DND-41 (cell line): ENCODE measurements at regions not wholly inside any gene's neighbourhood (a gene's known extent, or its start where the extent isn't known, plus 50 kb on each side); places are given as distances from the start of the nearest gene placed in this dataset.

Experiments
- ATAC-seq: fragments of 200-7000 bp; cut with Tn5 transposase; 3 replicates; pipeline ENCODE4 v1.9.1; 2021; ENCODE audit warnings: low read depth; ENCODE audit not compliant: insufficient read depth
- DNase-seq: peaks from one replicate; pipeline ENCODE4 v3.0.0-alpha.2; 2020
- H2AFZ ChIP-seq: 2 replicates; pipeline ENCODE4 v1.6.0; 2012; ENCODE audit warnings: low read depth, low read length
- H3K27ac ChIP-seq: 2 replicates; pipeline ENCODE4 v1.5.1; 2012; ENCODE audit warnings: low read length, inconsistent platforms
- H3K27me3 ChIP-seq: fragments of 200-600 bp; sonication (generic); 2 replicates; pipeline ENCODE4 v1.6.0; 2012; ENCODE audit warnings: low read length, mild to moderate bottlenecking, inconsistent platforms; ENCODE audit not compliant: insufficient read depth, poor library complexity
- H3K36me3 ChIP-seq: 2 replicates; pipeline ENCODE4 v1.5.1; 2012; ENCODE audit warnings: low read length, inconsistent platforms; ENCODE audit not compliant: insufficient read depth
- H3K4me1 ChIP-seq: 2 replicates; pipeline ENCODE4 v1.5.1; 2012; ENCODE audit warnings: mild to moderate bottlenecking, low read length; ENCODE audit not compliant: insufficient read depth
- H3K4me2 ChIP-seq: 2 replicates; pipeline ENCODE4 v1.6.0; 2012; ENCODE audit warnings: mild to moderate bottlenecking, moderate library complexity, low read length, inconsistent platforms; ENCODE audit not compliant: insufficient read depth
- H3K4me3 ChIP-seq, 2 experiments: fragments of 200-600 bp in 1 of 2; shearing (Covaris generic) in 1 of 2; 2 replicates each; pipeline ENCODE4 v1.5.1; 2012 to 2016; ENCODE audit warnings: inconsistent platforms in 2 of 2, low read length in 2 of 2, mild to moderate bottlenecking in 2 of 2, low read depth in 1 of 2, moderate library complexity in 1 of 2
- H3K79me2 ChIP-seq: 2 replicates; pipeline ENCODE4 v1.6.0; 2012; ENCODE audit warnings: low read length, inconsistent platforms; ENCODE audit not compliant: insufficient read depth
- H3K9ac ChIP-seq: 2 replicates; pipeline ENCODE4 v1.6.0; 2012; ENCODE audit warnings: low read depth, mild to moderate bottlenecking, inconsistent platforms, low read length, moderate library complexity
- H3K9me3 ChIP-seq: 2 replicates; pipeline ENCODE4 v1.5.1; 2012; ENCODE audit warnings: low read length, moderate library complexity, mild to moderate bottlenecking, inconsistent platforms; ENCODE audit not compliant: insufficient read depth, severe bottlenecking
- H4K20me1 ChIP-seq: 2 replicates; pipeline ENCODE4 v1.6.0; 2012; ENCODE audit warnings: low read length; ENCODE audit not compliant: insufficient read depth
- EZH2 ChIP-seq: IDR thresholded peaks from 3 replicates; pipeline ENCODE4 v1.6.1; 2012; ENCODE audit warnings: borderline replicate concordance, low read depth, mild to moderate bottlenecking, moderate library complexity, low read length, inconsistent platforms; ENCODE audit not compliant: severe bottlenecking
- TF ChIP-seq, protein P1 (sequence below): IDR thresholded peaks from 2 replicates; pipeline ENCODE4 v1.5.1; 2012; ENCODE audit warnings: borderline replicate concordance, low read length, moderate library complexity, mild to moderate bottlenecking; ENCODE audit not compliant: poor library complexity, severe bottlenecking; ENCODE audit errors: extremely low read depth

- H3K36me3 ChIP-seq: no peaks in the 10 kb centered on the region
- H3K79me2 ChIP-seq: no peaks in the 10 kb centered on the region
- H3K9me3 ChIP-seq: no peaks in the 10 kb centered on the region
- H3K9ac ChIP-seq: no peak overlapping the region
- TF ChIP-seq, protein P1, sequence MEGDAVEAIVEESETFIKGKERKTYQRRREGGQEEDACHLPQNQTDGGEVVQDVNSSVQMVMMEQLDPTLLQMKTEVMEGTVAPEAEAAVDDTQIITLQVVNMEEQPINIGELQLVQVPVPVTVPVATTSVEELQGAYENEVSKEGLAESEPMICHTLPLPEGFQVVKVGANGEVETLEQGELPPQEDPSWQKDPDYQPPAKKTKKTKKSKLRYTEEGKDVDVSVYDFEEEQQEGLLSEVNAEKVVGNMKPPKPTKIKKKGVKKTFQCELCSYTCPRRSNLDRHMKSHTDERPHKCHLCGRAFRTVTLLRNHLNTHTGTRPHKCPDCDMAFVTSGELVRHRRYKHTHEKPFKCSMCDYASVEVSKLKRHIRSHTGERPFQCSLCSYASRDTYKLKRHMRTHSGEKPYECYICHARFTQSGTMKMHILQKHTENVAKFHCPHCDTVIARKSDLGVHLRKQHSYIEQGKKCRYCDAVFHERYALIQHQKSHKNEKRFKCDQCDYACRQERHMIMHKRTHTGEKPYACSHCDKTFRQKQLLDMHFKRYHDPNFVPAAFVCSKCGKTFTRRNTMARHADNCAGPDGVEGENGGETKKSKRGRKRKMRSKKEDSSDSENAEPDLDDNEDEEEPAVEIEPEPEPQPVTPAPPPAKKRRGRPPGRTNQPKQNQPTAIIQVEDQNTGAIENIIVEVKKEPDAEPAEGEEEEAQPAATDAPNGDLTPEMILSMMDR: no peak
- TF ChIP-seq EZH2: no peak
- H3K27me3 ChIP-seq: no peaks in the 10 kb centered on the region
- H2AFZ ChIP-seq: no peak overlapping the region
- H3K4me1 ChIP-seq: no peaks in the 10 kb centered on the region
- H3K4me2 ChIP-seq: no peak overlapping the region
- no peak overlapping the region for H3K27ac ChIP-seq
- H4K20me1 ChIP-seq: no peaks in the 10 kb centered on the region
- DNase-seq (no peak), ATAC-seq (no peak)
- H3K4me3 ChIP-seq: no peak overlapping the region
These were observed 639.2 kb downstream of the RFPL4B start for GRCh38 chr6:112986321-112986720.

DNA sequence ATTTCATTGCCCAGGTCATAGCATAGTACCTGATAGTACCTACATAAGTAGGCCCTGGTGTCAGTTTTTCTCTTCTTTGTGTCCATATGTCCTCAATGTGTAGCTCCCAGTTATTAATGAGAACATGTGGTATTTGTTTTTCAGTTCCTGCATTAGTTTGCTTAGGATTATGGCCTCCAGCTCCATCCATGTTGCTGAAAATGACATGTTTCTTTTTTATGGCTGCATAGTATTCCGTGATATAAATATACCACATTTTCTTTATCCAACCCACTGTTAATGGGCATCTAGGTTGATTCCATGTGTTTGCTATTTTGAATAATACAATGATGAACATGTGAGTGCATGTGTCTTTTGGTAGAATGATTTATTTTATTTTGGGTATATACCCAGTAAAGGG is 641.6 kb downstream of the RFPL4B start:
- H3K9me3 ChIP-seq: no peaks in the 10 kb centered on the region
- H3K4me2 ChIP-seq: no peak overlapping the region
- no peak for ATAC-seq
- no peak overlapping the region for H3K4me3 ChIP-seq
- no peak for DNase-seq
- TF ChIP-seq, protein P1: no peak
- no peaks in the 10 kb centered on the region for H3K79me2 ChIP-seq
- no peaks in the 10 kb centered on the region for H3K4me1 ChIP-seq
- H3K36me3 ChIP-seq: no peaks in the 10 kb centered on the region
- H3K27ac ChIP-seq: no peak overlapping the region
- no peaks in the 10 kb centered on the region for H4K20me1 ChIP-seq
- no peak overlapping the region for H2AFZ ChIP-seq
- H3K9ac ChIP-seq: no peak overlapping the region
- H3K27me3 ChIP-seq: no peaks in the 10 kb centered on the region

GRCh38 chr6:112990971-112991370 is 643.8 kb downstream of the RFPL4B start:
- H3K4me1 ChIP-seq: no peaks in the 10 kb centered on the region
- no peaks in the 10 kb centered on the region for H3K79me2 ChIP-seq
- no peak overlapping the region for H3K4me3 ChIP-seq
- no peaks in the 10 kb centered on the region for H4K20me1 ChIP-seq
- H2AFZ ChIP-seq: no peak overlapping the region
- DNase-seq (no peak), ATAC-seq (no peak)
- H3K27me3 ChIP-seq: no peaks in the 10 kb centered on the region
- no peaks in the 10 kb centered on the region for H3K36me3 ChIP-seq
- TF ChIP-seq, protein P1: no peak
- TF ChIP-seq EZH2: no peak
- no peak overlapping the region for H3K4me2 ChIP-seq
- no peak overlapping the region for H3K9ac ChIP-seq
- no peaks in the 10 kb centered on the region for H3K9me3 ChIP-seq
- H3K27ac ChIP-seq: no peak overlapping the region

DNA sequence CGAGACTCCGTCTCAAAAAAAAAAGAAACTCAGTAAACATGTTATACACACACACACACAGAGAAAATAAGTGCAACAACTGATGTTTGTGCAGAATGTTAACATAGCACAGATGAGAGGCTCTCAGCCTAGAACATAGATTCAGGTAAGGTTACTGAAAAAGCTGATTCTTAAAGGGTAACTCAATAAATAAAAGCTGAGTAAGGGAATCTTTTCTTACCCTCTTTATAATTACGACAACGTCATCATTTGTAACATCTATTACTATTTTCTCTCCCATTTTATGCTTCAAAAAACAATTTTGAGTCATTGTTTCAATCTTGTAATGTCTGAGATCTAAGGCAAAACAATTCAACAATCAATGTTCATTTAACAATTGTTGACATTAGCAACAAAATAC is 644.8 kb downstream of the RFPL4B start:
- Histone ChIP-seq H3K79me2 (no peaks in the 10 kb centered on the region), H3K36me3 (no peaks in the 10 kb centered on the region), H2AFZ (no peak overlapping the region), H3K9me3 (no peaks in the 10 kb centered on the region), H3K4me3 (no peak overlapping the region), H3K4me2 (no peak overlapping the region), H4K20me1 (no peaks in the 10 kb centered on the region), H3K27ac (no peak overlapping the region), H3K4me1 (no peaks in the 10 kb centered on the region), H3K9ac (no peak overlapping the region), H3K27me3 (no peaks in the 10 kb centered on the region)
- no peak for DNase-seq
- TF ChIP-seq, protein P1: no peak
- no peak for TF ChIP-seq EZH2
- no peak for ATAC-seq
